Mucosa of descending colon (tissue), 3 donors: ENCODE measurements at regions not wholly inside any gene's neighbourhood (a gene's known extent, or its start where the extent isn't known, plus 50 kb on each side); places are given as distances from the start of the nearest gene placed in this dataset.

ENCODE experiments used
- ATAC-seq: fragments of 200-7000 bp; cut with Tn5 transposase; one replicate; pipeline ENCODE4 v1.9.1; 2020; ENCODE audit warnings: mild to moderate bottlenecking, moderate library complexity
- DNase-seq, 3 donors: peaks; one replicate each; pipeline ENCODE4 v3.0.0-alpha.2; 2020
- H3K36me3 ChIP-seq: fragments of 200-600 bp; one replicate; pipeline ENCODE4 v1.8.0; 2021; ENCODE audit warnings: low read depth, mild to moderate bottlenecking
- H3K4me1 ChIP-seq: fragments of 200-600 bp; one replicate; pipeline ENCODE4 v1.8.0; 2021; ENCODE audit warnings: low read depth, mild to moderate bottlenecking
- H3K4me3 ChIP-seq: fragments of 200-600 bp; one replicate; pipeline ENCODE4 v1.8.0; 2021; ENCODE audit warnings: mild to moderate bottlenecking
- H3K9me3 ChIP-seq: fragments of 200-600 bp; one replicate; pipeline ENCODE4 v1.8.0; 2021; ENCODE audit warnings: mild to moderate bottlenecking
- intact Hi-C, 2 donors: fragments of 100-400 bp; cut with DNase I in 1 of 2; cut with micrococcal nuclease in 1 of 2; formaldehyde crosslinking; loops; one replicate each; pipeline versions ENCODE4 v1.11.0 to v1.11.1; 2022; cut with DNase I, micrococcal nuclease
- TF ChIP-seq, protein P1 (sequence below): fragments of 200-600 bp; IDR thresholded peaks from one replicate; pipeline ENCODE4 v1.8.0; 2022; ENCODE audit warnings: antibody characterized with exemption, mild to moderate bottlenecking
- donor health status: DM: no; HTN: no; CAD: no; lungs with moderate emphysema.
- donor health status: DM: no; HTN: no; CAD: no.
- donor health status: DM: no; HTN: yes; CAD: no.

DNA sequence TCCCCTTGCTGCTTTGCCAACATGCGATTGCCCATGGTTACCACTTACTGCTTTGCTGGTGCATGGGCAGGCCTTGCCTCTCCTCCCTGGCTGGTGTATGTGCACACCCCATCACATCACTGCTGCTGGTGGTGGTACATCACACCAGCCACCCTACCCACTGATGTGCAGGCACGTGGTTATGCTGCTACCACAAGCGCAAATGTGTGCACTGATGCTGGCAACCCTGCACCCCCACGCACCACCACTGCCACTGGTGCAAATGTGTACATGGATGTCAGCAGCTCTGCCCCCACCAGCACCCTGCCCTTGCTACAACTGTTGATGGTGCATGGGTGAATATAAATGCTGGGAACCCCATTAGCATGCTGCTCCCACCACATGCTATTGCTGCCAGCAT is 261.7 kb downstream of the AEBP2 start:
- Histone ChIP-seq H3K4me1 (no peaks in the 10 kb centered on the region), H3K9me3 (peaks cover 4% of the 10 kb centered on the region), H3K4me3 (no peak overlapping the region), H3K36me3 (no peaks in the 10 kb centered on the region)
- DNase-seq (no peak), ATAC-seq (no peak)
- TF ChIP-seq, protein P1, sequence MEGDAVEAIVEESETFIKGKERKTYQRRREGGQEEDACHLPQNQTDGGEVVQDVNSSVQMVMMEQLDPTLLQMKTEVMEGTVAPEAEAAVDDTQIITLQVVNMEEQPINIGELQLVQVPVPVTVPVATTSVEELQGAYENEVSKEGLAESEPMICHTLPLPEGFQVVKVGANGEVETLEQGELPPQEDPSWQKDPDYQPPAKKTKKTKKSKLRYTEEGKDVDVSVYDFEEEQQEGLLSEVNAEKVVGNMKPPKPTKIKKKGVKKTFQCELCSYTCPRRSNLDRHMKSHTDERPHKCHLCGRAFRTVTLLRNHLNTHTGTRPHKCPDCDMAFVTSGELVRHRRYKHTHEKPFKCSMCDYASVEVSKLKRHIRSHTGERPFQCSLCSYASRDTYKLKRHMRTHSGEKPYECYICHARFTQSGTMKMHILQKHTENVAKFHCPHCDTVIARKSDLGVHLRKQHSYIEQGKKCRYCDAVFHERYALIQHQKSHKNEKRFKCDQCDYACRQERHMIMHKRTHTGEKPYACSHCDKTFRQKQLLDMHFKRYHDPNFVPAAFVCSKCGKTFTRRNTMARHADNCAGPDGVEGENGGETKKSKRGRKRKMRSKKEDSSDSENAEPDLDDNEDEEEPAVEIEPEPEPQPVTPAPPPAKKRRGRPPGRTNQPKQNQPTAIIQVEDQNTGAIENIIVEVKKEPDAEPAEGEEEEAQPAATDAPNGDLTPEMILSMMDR, result no peak
- intact Hi-C loops, result no loop called here

DNA sequence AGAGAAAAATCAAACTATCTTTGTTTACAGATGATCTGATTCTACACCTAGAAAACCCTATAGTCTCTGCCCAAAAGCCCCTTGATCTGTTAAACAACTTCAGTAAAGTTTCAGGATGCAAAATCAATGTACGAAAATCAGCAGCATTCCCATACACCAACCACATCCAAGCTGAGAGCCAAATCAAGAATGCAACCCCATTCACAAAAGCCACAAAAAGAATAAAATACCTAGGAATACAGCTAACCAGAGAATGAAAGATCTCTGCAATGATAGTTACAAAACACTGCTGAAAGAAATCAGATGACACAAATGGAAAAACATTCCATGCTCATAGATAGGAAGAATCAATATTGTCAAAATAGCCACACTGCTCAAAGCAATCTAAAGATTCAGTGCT is 265.7 kb downstream of the AEBP2 start:
- no peaks in the 10 kb centered on the region for H3K4me1 ChIP-seq
- TF ChIP-seq, protein P1, result no peak
- peaks cover 10% of the 10 kb centered on the region for H3K9me3 ChIP-seq
- H3K36me3 ChIP-seq, result no peaks in the 10 kb centered on the region
- intact Hi-C loops, result no loop called here
- ATAC-seq (no peak), DNase-seq (no peak)
- no peak overlapping the region for H3K4me3 ChIP-seq

DNA sequence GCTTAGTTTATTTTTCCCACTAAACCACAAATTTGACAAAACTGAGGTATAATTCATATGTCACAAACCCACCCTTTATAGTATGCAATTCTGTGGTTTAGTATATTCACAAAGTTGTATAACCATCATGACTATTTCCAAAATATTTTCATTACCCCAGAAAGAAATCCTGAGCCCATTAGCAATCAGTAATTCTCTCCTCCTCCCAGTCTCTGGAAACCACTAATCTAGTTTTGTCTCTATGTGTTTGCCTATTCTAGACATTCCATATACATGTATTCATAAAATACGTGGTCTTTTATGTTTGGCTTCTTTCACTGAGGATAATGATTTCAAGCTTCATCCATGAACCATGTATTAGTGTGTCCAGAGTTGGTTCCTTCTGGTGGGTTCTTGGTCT is 267.6 kb downstream of the AEBP2 start:
- TF ChIP-seq, protein P1, result no peak
- Histone ChIP-seq H3K9me3 (peaks cover 10% of the 10 kb centered on the region), H3K4me3 (no peak overlapping the region), H3K4me1 (no peaks in the 10 kb centered on the region), H3K36me3 (no peaks in the 10 kb centered on the region)
- intact Hi-C loops, result no loop called here
- ATAC-seq, result no peak
- no peak for DNase-seq

DNA sequence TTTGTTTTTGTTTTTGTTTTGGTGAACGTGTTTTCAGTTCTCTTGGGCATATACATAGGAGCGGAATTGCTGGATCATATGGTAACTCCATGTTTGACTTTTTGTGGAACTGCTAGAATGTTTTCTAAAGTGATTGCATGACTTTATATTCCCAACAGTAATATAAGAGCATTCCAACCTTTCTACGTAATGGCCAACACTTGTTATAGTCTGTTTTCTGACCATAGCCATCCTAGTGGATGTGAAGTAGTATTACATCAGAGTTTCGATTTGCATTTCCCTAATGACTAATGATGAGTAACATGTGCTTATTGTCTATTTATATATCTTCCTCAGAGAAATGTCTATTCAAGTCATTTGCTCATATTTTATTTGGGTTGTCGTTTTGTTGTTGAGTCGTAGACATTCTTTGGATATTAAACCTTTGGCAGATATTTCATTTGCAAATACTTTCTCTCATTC is 268.7 kb downstream of the AEBP2 start:
- DNase-seq, result no peak
- no peak for ATAC-seq
- TF ChIP-seq, protein P1, result no peak
- intact Hi-C loops, result no loop called here
- Histone ChIP-seq H3K36me3 (no peaks in the 10 kb centered on the region), H3K4me3 (no peak overlapping the region), H3K4me1 (no peaks in the 10 kb centered on the region), H3K9me3 (peaks cover 6% of the 10 kb centered on the region)

DNA sequence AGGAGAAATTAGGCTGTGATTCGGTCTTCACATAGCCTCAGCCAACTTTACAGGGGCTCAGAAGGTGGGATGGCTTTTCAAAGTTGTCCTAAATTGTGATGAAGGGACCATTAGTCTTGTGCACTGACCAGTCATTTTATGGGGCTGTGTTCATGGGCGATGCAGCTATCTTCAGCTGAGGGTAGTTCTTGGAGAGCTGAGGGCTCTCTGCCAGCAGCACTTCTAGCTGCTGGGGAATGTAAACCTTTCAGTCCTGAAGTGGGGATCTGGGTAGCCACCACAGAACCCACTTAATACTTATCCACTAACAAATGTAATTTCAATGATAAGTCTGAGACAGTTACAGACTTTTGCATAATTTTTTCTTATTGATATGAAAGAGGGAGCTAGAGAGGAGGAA is 270.6 kb downstream of the AEBP2 start:
- intact Hi-C loops, result no loop called here
- DNase-seq, result no peak
- TF ChIP-seq, protein P1, result no peak
- no peak for ATAC-seq
- no peaks in the 10 kb centered on the region for H3K4me1 ChIP-seq
- no peaks in the 10 kb centered on the region for H3K36me3 ChIP-seq
- no peak overlapping the region for H3K4me3 ChIP-seq
- peaks cover 6% of the 10 kb centered on the region for H3K9me3 ChIP-seq
